NB4 (cell line): ENCODE measurements at regions not wholly inside any gene's neighbourhood (a gene's known extent, or its start where the extent isn't known, plus 50 kb on each side); places are given as distances from the start of the nearest gene placed in this dataset.

Experiments
- DNase-seq: peaks from one replicate; pipeline ENCODE4 v3.0.0; 2010; ENCODE audit warnings: low read depth
- H3K4me3 ChIP-seq: one replicate; pipeline ENCODE4 v1.5.1; 2011; ENCODE audit warnings: mild to moderate bottlenecking, low read depth, low read length, moderate library complexity
- CTCF ChIP-seq: IDR thresholded peaks from one replicate; pipeline ENCODE4 v1.5.1; 2012; ENCODE audit warnings: low read depth, low read length
- MAX ChIP-seq: IDR thresholded peaks from 2 replicates; pipeline ENCODE4 v1.6.1; 2011; ENCODE audit warnings: low read depth, low read length
- MYC ChIP-seq: IDR thresholded peaks from 2 replicates; pipeline ENCODE4 v1.6.1; 2011; ENCODE audit warnings: low read depth, low read length
- POLR2A ChIP-seq: IDR thresholded peaks from 2 replicates; pipeline ENCODE4 v1.6.1; 2011; ENCODE audit warnings: mild to moderate bottlenecking; ENCODE audit not compliant: insufficient read length; ENCODE audit errors: extremely low read depth

GRCh38 chr10:93152136-93152535, 78.4 kb downstream of the CYP26A1 start:
- DNase-seq = no peak
- TF ChIP-seq MYC (no peak), CTCF (no peak), POLR2A (no peak), MAX (no peak)
- no peak overlapping the region for H3K4me3 ChIP-seq

- no peak for DNase-seq
- TF ChIP-seq MYC (no peak), MAX (no peak), POLR2A (no peak), CTCF (no peak)
- no peak overlapping the region for H3K4me3 ChIP-seq
These were observed 80.8 kb downstream of the CYP26A1 start for GRCh38 chr10:93154531-93154930.

GRCh38 chr10:93160140-93160539, 86.4 kb downstream of the CYP26A1 start:
- DNase-seq = no peak
- no peak overlapping the region for H3K4me3 ChIP-seq
- TF ChIP-seq MAX (no peak), CTCF (no peak)

GRCh38 chr10:93160829-93161228, 87.1 kb downstream of the CYP26A1 start:
- TF ChIP-seq MYC = no peak
- TF ChIP-seq MAX = no peak
- no peak for TF ChIP-seq CTCF
- TF ChIP-seq POLR2A = no peak
- no peak overlapping the region for H3K4me3 ChIP-seq
- no peak for DNase-seq

- TF ChIP-seq POLR2A (no peak), CTCF (no peak), MYC (no peak), MAX (no peak)
- no peak for DNase-seq
- no peak overlapping the region for H3K4me3 ChIP-seq
These were observed 91.7 kb downstream of the CYP26A1 start for GRCh38 chr10:93165367-93165766.

- no peak for TF ChIP-seq MAX
- no peak for TF ChIP-seq MYC
- TF ChIP-seq POLR2A = no peak
- no peak for TF ChIP-seq CTCF
- no peak for DNase-seq
- H3K4me3 ChIP-seq = no peak overlapping the region
These were observed 92.4 kb downstream of the CYP26A1 start for GRCh38 chr10:93166134-93166533.
